Dedifferentiated amniotic fluid mesenchymal stem cell (primary cell): ENCODE measurements at regions not wholly inside any gene's neighbourhood (a gene's known extent, or its start where the extent isn't known, plus 50 kb on each side); places are given as distances from the start of the nearest gene placed in this dataset.
"Not testable (repeated sequence)": the region's sequence is repeated elsewhere in the genome, so short reads cannot be mapped to it uniquely, and the experiment has no call there.

Experiments
- DNase-seq: peaks from one replicate; pipeline ENCODE4 v3.0.0-alpha.2; 2016; ENCODE audit errors: extremely low spot score

- DNase-seq: no peak
These were observed 805.4 kb upstream of the GALNTL6 start for GRCh38 chr4:171007618-171008390.

GRCh38 chr4:171002246-171002645 is 811.0 kb upstream of the GALNTL6 start:
- DNase-seq: no peak

- DNase-seq: peak; percentile 52
These were observed 822.1 kb upstream of the GALNTL6 start for GRCh38 chr4:170990989-170991589.

- DNase-seq: no peak
These were observed 824.8 kb upstream of the GALNTL6 start for GRCh38 chr4:170988446-170988845.

GRCh38 chr4:170979736-170980135 is 833.5 kb upstream of the GALNTL6 start:
- DNase-seq: peak; percentile 28

- DNase-seq: no peak
These were observed 834.2 kb upstream of the GALNTL6 start for GRCh38 chr4:170978990-170979389.

GRCh38 chr4:170949084-170949483 is 859.3 kb upstream of the AADAT start:
- DNase-seq: no peak

GRCh38 chr4:170940043-170940724 is 850.4 kb upstream of the AADAT start:
- DNase-seq: no peak

- no peak for DNase-seq
These were observed 848.8 kb upstream of the AADAT start for GRCh38 chr4:170938588-170938987.

- peak; percentile 35 for DNase-seq
These were observed 841.6 kb upstream of the AADAT start for GRCh38 chr4:170931321-170931720.

- DNase-seq: no peak
These were observed 798.9 kb upstream of the AADAT start for GRCh38 chr4:170888660-170889059.

GRCh38 chr4:170887396-170887795 is 797.6 kb upstream of the AADAT start:
- DNase-seq: peak; percentile 47

GRCh38 chr4:170884969-170885570 is 795.3 kb upstream of the AADAT start:
- no peak for DNase-seq

- DNase-seq: not testable (repeated sequence)
These were observed 791.9 kb upstream of the AADAT start for GRCh38 chr4:170881646-170882045.

- no peak for DNase-seq
These were observed 786.1 kb upstream of the AADAT start for GRCh38 chr4:170875868-170876267.

- DNase-seq: no peak
These were observed 783.0 kb upstream of the AADAT start for GRCh38 chr4:170872794-170873193.

GRCh38 chr4:170868170-170868569 is 778.4 kb upstream of the AADAT start:
- DNase-seq: no peak

GRCh38 chr4:170854097-170854496 is 764.3 kb upstream of the AADAT start:
- DNase-seq: no peak

GRCh38 chr4:170853422-170854021 is 763.8 kb upstream of the AADAT start:
- DNase-seq: no peak

- no peak for DNase-seq
These were observed 760.2 kb upstream of the AADAT start for GRCh38 chr4:170849969-170850368.

- DNase-seq: no peak
These were observed 738.0 kb upstream of the AADAT start for GRCh38 chr4:170827562-170828274.
